ENCODE measurements at regions not wholly inside any gene's neighbourhood (a gene's known extent, or its start where the extent isn't known, plus 50 kb on each side); places are given as distances from the start of the nearest gene placed in this dataset.

GRCh38 chr5:82913971-82914370 lies 163.2 kb downstream of the TMEM167A start:
- TF ChIP-seq POLR2A (IDR thresholded peaks at IDR 0.05; ENCODE audit: low read depth), result no peak
- no peak for TF ChIP-seq CTCF (IDR thresholded peaks at IDR 0.05)
- TF ChIP-seq EP300 (IDR thresholded peaks at IDR 0.05), result no peak
- no peak for TF ChIP-seq POLR2AphosphoS5 (IDR thresholded peaks at IDR 0.05)
